Skeletal muscle cell (primary cell): ENCODE measurements at regions not wholly inside any gene's neighbourhood (a gene's known extent, or its start where the extent isn't known, plus 50 kb on each side); places are given as distances from the start of the nearest gene placed in this dataset.
"Not testable (repeated sequence)": the region's sequence is repeated elsewhere in the genome, so short reads cannot be mapped to it uniquely, and the experiment has no call there.

Experiments
- DNase-seq: peaks from one replicate; pipeline ENCODE4 v3.0.0-alpha.2; 2010; ENCODE audit warnings: low read depth
- H3K4me3 ChIP-seq: 2 replicates; pipeline ENCODE4 v1.5.1; 2011; ENCODE audit warnings: low read depth, mild to moderate bottlenecking, control low read depth, low read length, moderate library complexity

- no peak for DNase-seq
- H3K4me3 ChIP-seq: peak overlapping the region; percentile 62
Measured at GRCh38 chr6:26170951-26171841, 84.0 kb downstream of the HFE start.

DNA sequence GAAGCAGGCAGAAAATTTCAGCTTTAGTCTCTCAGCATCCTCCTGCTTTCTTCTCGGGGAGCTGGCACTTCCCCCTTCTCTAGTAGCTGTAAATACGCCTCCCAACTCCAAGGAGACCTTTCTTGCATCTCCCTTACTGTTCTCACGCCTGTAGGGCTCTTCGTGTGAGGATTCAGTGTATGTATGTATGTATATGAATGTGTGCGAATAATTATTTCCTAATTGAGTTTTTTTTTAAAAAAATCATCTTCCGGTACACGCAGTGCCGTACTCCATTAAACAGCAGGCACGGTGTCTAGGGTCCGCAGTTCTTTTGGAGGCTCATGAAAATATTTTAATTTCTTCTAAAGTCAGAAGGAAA, 85.4 kb downstream of the HFE start:
- no peak for DNase-seq
- H3K4me3 ChIP-seq: peak overlapping the region; percentile 62

DNA sequence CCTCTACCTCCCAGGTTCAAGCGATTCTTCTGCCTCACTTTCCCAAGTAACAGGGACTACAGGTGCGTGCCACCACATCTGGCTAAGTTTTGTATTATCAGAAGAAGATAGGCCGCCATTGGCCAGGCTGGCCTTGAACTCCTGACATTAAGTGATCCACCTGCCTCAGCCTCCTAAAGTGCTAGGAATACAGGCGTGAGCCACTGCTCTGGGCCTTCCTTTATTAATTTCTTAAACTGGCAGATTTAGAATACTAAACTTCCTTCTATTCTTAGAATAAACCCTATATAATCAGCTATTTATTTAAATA, 86.6 kb downstream of the HFE start:
- no peak for DNase-seq
- H3K4me3 ChIP-seq: no peak overlapping the region

DNA sequence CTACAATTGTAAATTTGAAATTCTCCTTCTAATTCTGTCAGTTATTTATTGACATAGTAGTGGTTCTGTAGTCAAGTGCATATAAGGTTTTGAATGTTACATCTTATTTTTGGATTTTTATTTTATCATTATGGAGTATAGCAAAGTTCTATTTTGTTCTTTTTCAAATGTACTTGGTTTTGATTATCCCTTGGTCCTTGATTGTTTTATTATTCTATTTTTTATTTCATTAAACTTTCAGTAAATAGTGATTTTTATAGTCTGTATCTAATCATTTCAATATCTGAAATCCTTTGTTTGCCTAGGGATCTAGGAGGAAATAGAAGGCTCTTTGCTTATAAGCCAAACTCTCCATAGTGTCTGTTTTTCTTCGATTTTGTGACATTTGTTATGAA, 87.8 kb downstream of the HFE start:
- no peak overlapping the region for H3K4me3 ChIP-seq
- DNase-seq: no peak

DNA sequence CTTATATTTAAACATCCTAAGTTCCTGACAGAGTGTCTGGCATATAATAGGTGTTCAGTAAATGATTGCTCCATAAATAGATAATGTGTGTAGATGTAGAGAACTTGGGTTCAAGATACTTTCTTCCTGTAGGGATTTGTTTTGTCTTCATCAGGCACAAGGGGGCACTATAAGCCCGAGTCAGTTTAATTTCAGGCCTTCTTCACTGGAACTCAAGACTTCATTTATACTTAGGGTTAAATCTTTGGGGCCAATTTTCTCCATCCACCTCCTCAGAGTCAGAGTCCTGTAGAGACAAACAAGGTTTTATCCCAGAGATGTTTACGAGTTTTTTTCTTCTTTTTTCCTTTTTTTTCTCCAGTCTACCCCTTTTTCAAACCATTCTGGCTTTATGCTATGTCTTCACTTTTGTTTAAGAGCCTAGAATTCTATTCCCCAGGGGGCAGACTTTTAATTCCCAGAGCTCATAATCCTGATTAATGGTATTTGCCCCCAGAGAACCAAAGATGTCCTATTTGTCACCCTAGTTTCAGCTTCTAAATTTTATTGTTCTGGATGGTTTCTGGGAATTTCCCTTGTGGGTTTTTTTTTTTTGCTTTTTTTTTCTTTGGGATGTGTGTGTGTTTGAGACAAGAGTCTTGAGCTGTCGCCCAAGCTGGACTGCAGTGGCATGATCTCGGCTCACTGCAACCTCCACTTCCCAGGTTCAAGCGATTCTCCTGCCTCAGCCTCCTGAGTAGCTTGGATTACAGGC, 88.4 kb downstream of the HFE start:
- no peak overlapping the region for H3K4me3 ChIP-seq
- no peak for DNase-seq

DNA sequence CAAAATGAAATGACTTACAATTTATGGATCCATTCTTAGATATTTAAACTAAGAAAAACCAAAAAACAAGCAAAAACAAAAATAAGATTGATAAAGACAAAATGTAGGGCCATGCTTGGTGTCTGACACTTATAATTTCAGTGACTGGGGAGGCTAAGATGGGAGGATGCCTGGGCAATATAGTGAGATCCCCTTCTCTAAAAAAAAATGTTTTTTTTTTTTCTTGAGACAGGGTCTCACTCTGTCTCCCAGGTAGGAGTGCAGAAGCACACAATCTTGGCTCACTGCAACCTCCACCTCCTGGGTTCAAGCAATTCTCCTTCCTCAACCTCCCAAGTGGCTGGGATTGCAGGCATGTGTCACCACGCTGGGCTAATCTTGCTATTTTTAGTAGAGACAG, 92.4 kb downstream of the HFE start:
- DNase-seq: no peak
- H3K4me3 ChIP-seq: no peak overlapping the region

- DNase-seq: no peak
- no peak overlapping the region for H3K4me3 ChIP-seq
Measured at GRCh38 chr6:26180346-26180745, 93.1 kb downstream of the HFE start.

GRCh38 chr6:26183237-26183580, 96.0 kb downstream of the HFE start:
- peak overlapping the region; percentile 48 for H3K4me3 ChIP-seq
- DNase-seq: no peak

GRCh38 chr6:26183581-26184366, 96.5 kb downstream of the HFE start:
- peak overlapping the region; percentile 48 for H3K4me3 ChIP-seq
- peak; percentile 53 for DNase-seq

GRCh38 chr6:26184367-26184891, 97.2 kb downstream of the HFE start:
- peak overlapping the region; percentile 48 for H3K4me3 ChIP-seq
- DNase-seq: no peak

DNA sequence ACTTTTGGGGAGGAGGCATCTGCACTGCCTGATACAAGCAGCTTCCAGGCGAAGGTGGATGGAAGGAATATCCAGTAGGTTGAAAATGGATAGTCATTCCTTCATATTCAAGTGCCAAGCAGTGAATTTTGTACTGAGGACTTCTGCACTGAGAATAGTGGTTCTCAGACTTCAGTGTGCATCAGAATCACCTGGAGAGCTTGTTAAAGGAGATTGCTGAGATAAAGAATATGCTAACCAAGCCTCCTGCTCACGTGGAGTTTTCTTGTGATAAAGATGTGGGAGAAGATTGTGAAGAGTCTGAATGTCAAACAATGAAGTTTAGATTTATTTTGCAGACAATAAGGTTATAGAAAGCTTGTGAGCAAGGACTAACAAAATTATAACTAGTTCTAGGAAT, 97.8 kb downstream of the HFE start:
- H3K4me3 ChIP-seq: no peak overlapping the region
- DNase-seq: no peak

DNA sequence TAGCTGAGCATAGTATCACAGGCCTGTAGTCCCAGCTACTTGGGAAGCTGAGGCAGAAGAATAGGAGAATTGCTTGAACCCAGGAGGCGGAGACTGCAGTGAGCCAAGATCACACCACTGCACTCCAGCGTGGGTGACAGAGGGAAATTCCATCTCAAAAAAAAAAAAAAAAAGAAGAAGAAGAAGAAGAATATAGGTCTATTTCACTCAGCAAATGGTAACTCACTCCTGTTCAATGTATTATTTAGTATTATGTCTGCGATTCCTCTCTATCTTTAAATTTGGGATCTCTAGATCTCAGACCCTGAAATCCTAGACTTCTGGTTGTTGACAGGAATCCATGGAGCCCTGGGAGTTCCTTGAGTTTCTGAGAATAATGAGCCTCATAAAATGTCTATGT, 98.6 kb downstream of the HFE start:
- H3K4me3 ChIP-seq: no peak overlapping the region
- DNase-seq: no peak

GRCh38 chr6:26186652-26187051, 99.4 kb downstream of the HFE start:
- no peak overlapping the region for H3K4me3 ChIP-seq

DNA sequence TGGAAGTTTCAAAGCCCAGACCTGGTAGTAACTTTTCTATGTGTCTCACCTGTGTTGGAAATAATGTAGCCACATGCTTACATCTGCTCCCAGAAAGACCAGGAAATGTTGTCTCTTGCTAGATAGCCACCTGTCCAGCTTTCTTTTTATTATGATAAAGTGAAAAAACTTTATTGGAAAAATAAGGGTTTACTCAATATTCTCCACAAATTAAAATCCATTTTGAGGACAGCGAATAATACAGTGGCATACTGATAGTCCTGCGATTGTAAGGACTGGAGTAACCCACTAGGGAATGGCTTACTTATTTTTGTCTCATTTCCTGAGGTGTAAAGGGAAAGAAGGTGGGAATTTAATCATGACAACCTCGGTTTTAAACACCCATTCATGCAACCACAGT, 100.1 kb downstream of the HFE start:
- no peak overlapping the region for H3K4me3 ChIP-seq
- no peak for DNase-seq

More at GRCh38 chr6:26186652-26187051, 99.4 kb downstream of the HFE start:
- no peak for DNase-seq

DNA sequence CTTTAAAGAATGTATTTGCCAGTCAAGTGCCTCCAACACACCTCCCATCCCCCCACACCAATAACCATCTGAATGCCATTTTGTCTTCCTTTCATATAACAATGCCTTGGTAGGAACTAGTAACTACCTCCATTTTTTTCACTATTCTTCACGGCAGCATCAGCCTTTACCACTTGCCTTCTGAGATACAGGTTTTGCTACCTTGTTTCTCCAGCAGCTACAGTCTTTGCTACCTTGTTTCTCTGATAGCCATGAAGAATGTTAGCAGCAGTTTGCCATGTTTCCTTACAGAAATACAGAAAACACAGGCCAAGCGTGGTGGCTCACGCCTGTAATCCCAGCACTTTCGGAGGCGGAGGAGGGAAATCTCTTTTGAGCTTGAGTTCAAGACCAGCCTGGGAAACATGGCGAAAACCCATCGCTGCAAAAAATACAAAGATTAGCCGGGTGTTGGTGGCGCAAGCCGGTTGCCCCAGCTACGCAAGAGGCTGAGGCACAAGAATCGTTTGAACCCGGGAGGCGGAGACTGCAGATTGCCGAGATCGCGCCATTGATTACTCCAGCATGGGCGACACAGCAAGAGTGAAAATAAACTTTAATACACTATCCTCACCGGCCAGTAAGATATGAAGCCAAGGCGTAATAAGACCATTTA, 100.9 kb downstream of the HFE start:
- H3K4me3 ChIP-seq: peak overlapping the region; percentile 69
- DNase-seq: no peak

- not testable (repeated sequence) for DNase-seq, H3K4me3 ChIP-seq
Measured at GRCh38 chr6:26191512-26191911, 104.3 kb downstream of the HFE start.

- H3K4me3 ChIP-seq: no peak overlapping the region
Measured at GRCh38 chr6:26193467-26194328, 106.5 kb downstream of the HFE start.

GRCh38 chr6:26194329-26194701, 107.1 kb downstream of the HFE start:
- no peak for DNase-seq
- no peak overlapping the region for H3K4me3 ChIP-seq

More at GRCh38 chr6:26193467-26194328, 106.5 kb downstream of the HFE start:
- no peak for DNase-seq
